Upper lobe of left lung (tissue), 4 donors: ENCODE measurements at regions not wholly inside any gene's neighbourhood (a gene's known extent, or its start where the extent isn't known, plus 50 kb on each side); places are given as distances from the start of the nearest gene placed in this dataset.

ENCODE experiments used
- EP300 ChIP-seq, 4 donors: sonication (generic); formaldehyde crosslinking; IDR thresholded peaks; one replicate each; pipeline ENCODE4 v1.5.1; 2017; ENCODE audit warnings: antibody characterized with exemption in 4 of 4, control low read depth in 2 of 4
- POLR2A ChIP-seq, 4 donors: fragments of 450-650 bp; IDR thresholded peaks; one replicate each; pipeline ENCODE4 v1.5.1; 2016 to 2017; ENCODE audit warnings: antibody characterized with exemption in 4 of 4, mild to moderate bottlenecking in 2 of 4
- TF ChIP-seq, protein P1 (sequence below), 6 experiments: fragments of 450-650 bp in 4 of 6; fragments of 200-600 bp in 2 of 6; sonication (generic) in 2 of 6; IDR thresholded peaks; one replicate each; pipeline ENCODE4 v1.5.1; 2016 to 2019; ENCODE audit warnings: antibody characterized with exemption in 6 of 6

GRCh38 chr17:52995147-52995546 lies 827.6 kb upstream of the KIF2B start:
- no peak for TF ChIP-seq EP300 (IDR thresholded peaks at IDR 0.05)
- TF ChIP-seq, protein P1, sequence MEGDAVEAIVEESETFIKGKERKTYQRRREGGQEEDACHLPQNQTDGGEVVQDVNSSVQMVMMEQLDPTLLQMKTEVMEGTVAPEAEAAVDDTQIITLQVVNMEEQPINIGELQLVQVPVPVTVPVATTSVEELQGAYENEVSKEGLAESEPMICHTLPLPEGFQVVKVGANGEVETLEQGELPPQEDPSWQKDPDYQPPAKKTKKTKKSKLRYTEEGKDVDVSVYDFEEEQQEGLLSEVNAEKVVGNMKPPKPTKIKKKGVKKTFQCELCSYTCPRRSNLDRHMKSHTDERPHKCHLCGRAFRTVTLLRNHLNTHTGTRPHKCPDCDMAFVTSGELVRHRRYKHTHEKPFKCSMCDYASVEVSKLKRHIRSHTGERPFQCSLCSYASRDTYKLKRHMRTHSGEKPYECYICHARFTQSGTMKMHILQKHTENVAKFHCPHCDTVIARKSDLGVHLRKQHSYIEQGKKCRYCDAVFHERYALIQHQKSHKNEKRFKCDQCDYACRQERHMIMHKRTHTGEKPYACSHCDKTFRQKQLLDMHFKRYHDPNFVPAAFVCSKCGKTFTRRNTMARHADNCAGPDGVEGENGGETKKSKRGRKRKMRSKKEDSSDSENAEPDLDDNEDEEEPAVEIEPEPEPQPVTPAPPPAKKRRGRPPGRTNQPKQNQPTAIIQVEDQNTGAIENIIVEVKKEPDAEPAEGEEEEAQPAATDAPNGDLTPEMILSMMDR (IDR thresholded peaks at IDR 0.05), result no peak
- TF ChIP-seq POLR2A (IDR thresholded peaks at IDR 0.05), result no peak
